HG03064 (cell line): ENCODE measurements at regions not wholly inside any gene's neighbourhood (a gene's known extent, or its start where the extent isn't known, plus 50 kb on each side); places are given as distances from the start of the nearest gene placed in this dataset.
"Not testable (repeated sequence)": the region's sequence is repeated elsewhere in the genome, so short reads cannot be mapped to it uniquely, and the experiment has no call there.

Experiments used
- ATAC-seq: cut with Tn5 transposase; IDR thresholded peaks from one replicate; pipeline ENCODE4 v1.9.1; 2021; ENCODE audit warnings: low read depth; ENCODE audit not compliant: unreplicated experiment

DNA sequence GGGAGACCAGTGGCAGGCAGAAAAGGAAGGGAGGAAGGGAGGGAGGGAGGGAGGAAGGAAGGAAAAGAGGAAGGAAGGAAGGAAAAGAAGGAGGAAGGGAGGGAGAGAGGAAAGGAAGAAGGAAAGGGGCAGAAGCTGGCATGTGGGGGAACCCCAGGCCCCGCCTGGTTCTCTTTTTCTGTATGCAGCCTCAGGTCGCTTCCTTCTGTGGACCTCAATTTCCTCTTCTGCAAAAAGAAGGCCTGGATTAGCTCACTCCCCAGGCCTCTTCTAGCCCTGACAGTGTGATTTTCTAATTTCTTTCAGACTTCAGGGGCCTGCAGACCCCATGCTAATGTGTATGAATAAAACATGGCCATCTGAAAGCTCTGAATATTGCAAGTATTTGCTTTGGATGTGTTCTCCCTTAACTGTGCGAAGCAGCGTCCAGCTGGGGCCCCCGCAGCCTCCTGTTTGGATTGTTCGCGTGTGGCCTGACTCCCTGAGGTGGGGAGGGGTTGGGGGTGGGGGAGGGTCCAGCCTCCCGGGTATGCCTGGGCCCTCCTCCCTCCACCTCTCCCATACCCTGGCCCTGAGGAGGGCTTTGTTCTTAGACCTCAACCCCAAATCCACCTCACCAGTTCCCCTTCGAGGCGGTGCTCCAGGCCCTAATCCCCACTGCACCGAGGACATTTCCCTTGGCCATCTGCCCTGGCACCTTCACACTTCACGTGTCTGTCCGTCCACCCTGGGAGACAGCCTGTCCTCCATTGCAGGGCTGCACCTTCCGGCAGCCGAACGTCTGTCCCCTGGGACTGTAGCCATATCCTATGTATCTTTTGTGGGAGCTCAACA is 199.9 kb upstream of the ATP6AP2 start:
- ATAC-seq, result no peak

DNA sequence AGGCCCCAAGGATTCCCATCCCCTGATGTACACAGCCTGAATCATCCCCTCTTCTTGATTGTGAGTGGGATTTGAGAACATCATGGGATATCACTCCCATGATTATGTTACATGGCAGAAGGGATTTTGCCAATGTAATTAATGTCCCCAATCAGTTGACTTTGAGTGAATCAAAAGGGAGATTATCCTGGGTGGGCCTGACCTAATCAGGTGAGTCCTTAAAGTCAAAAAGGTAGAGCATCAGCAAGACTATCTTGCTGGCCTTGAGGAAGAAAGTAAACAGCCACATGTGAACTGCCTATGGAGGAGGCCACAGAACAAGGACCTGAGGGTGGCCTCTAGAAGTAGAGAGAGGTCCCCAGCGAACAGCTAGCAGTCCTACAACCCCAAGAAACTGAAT is 203.1 kb upstream of the ATP6AP2 start:
- ATAC-seq, result no peak

DNA sequence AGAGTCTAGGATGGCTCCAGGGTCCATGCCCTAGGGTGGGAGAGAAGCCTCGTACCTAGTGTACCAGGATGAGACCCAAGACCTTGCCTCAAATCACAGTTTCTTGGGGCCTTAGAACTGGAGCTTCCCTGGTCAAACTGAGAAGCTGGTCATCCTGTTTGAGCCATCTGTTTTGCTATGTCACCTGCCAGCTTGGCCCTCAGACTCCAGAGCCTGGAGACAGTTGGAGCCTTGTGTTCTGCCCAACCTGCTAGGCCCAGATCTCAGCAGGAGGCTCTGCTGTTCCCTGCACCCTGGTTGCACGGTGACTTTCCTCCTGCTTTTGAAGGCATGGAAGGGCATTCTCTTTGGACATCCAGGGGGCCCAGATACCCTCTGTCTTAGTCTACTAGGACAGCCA is 206.3 kb upstream of the ATP6AP2 start:
- ATAC-seq, result no peak

DNA sequence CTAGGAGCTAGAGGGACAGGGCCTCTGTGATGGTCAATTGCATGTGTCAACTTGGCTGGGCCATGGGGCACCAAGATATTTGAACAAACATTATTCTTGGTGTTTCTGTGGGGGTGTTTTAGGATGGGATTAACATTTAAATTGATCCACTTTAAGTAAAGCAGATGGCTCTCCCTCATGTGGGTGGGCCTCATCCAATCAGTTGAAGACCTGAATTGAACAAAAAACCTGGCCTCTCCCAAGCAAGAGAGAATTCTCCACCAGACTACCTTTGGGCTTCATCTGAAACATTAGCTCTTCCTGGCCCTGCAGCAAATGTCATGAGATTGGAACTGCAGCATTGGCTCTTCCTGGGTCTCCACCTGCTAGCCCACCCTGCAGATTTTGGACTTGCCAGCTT is 207.1 kb upstream of the ATP6AP2 start:
- ATAC-seq, result no peak

DNA sequence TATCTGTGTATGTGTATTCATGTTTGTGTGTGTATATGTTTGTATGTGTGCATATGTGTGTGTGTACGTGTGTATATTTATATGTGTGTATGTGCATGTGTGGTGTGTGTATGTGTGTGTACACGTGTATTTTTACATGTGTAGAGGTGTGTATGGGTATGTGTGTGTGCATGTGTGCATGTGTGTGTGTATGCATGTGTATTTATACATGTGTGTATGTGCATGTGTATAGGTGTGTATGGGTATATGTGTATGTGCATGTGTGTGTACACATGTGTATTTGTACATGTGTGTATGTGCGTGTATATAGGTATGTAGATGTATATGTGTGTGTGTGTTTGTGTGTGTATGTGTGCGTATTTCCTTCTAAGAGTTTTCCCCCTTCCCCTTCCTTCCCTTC is 207.7 kb upstream of the ATP6AP2 start:
- no peak for ATAC-seq

DNA sequence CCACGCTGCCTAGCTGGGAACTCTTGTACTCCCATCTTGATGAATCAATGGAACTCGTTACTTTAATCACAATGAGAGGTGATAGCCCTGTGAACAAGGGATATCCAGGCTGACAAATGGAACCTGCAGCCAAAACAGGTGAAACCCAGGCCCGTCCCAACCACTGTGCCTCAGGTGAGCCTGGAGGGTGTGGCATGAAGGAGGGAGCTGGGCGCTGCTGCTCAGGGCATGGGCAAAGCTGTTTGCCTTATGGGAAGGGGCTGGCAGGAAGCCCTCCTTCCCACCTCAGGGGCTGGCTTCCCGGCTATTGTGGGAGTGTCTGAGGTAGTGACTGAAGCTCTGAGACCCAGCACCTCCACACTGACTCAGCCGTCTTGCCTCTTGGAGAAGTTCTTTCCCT is 209.4 kb upstream of the ATP6AP2 start:
- no peak for ATAC-seq

DNA sequence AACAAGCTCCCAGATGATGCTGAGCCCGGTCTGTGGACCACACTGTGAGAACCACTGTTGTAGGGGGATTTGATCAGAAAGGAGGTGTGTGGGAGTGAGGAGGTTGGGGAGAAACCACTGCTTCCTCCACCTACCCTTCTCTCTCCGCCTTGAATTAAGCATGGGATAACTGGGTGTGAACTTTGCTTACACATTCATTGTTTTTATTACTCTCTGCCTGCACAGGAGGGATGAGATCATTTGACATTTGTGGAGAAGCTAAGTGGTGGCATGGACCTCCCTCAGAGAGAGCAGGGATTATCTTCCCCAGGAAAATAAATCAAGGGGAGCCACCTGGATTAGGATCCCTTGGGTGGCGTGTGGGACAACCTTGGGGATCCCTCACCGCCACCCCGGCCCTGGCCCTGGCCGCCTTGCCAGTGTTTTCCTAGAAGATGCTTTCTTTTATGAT is 212.1 kb upstream of the ATP6AP2 start:
- ATAC-seq, result no peak

DNA sequence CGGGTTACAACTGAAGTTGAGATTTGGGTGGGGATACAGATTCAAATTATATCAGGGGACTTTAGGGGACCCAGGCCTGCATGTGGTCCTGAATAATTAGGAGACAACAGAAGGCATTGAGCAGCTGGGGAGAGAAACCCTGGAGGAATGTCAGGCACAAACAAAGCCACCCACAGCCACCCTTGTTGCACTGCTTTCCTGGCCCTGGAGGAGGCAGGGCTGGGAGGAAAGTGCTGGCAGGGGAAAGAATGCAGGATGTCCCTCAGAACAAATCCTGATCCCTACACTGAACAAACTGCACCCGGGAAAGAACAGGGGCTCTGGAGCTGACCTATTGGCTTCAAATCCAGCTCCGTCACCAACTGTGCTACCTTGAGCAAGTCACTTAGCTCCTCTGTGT is 214.1 kb upstream of the ATP6AP2 start:
- no peak for ATAC-seq

DNA sequence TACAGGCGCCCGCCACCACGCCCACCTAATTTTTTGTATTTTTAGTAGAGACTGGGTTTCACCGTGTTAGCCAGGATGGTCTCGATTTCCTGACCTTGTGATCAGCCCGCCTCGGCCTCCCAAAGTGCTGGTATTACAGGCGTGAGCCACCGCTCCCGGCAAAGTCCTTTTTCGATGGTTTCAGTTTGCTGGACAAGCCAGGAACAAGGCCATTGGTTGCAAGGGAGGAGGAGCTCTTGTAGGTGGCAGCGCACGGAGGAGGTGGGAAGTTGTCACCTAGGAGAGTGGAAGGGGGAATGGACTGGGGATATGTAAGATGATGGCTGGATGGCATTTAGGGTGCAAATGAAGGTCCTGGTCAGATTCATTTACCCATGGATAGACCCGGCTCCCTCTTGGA is 218.5 kb upstream of the ATP6AP2 start:
- ATAC-seq, result not testable (repeated sequence)

DNA sequence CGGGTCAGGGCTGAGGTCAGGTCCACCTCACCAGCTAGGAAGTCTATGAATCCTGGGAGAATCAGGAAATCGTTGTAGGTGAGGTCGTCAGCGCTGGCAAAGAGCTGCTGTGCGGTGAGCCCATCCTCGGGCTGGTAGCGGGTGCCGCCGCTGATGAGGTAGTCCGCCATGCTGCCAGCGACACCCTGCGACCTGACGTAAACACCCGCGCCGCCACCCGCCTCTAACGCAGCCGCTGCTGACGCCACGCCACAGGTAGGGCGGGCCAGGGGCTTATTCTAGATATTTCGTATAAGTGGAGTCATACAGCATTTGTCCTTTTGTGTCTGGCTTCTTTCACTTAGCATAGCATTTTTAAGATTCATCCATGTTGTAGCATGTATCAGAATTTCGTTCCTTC is 220.2 kb upstream of the ATP6AP2 start:
- no peak for ATAC-seq

DNA sequence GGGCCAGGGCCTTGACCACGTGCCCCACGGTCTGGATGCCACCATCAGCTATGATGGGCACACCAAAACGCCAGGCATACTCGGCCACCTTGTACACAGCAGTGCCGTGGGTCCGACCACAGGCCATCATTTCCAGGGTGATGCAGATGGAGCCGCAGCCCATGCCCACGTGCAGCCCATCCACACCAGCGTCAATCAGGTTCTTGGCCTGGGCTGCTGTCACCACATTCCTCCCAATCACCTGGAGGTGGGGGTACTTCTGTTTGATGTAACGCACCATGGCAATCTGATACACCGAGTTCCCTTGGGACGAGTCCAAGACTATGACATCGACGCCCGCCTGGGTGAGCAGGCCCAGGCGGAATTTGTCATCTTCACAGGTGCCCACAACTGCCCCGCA is 221.2 kb upstream of the ATP6AP2 start:
- no peak for ATAC-seq

DNA sequence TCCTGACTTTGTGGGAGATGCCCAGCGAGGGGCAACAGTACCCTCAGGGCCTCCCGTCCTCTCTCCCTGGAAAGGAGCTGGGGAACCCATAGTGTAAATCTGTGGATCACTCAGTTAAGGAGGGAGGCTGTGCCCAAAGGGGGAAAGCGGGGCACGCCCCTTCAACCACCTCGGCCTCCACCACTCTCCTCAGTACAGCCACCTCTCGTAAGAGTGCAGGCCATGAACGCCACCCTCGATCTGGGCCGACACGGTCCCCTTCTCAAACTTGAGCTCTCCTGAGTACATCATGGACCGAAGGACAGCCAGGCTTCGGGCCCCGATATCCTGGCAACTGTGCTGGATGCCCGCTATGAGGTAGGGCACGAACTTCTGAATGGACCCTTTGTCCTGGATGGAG is 221.8 kb upstream of the ATP6AP2 start:
- ATAC-seq, result no peak

DNA sequence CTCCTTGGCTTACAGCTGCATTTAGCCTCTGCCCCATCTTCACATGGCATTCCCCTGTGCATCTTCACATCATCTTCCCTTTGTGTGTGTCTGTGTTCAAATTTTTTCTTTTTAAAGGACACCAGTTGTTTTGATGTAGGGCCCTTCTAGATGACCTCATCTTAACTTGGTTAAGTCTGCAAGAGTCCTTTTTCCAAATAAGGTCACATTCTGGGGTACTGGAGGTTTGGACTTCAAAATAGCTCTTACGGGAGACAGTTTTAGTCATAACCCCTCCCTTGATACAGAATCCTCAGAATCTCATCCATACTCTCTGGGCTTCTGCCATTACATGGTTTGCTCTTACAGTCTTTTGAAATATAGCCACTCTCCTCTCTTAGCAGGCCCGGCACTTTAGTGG is 231.5 kb upstream of the ATP6AP2 start:
- no peak for ATAC-seq

DNA sequence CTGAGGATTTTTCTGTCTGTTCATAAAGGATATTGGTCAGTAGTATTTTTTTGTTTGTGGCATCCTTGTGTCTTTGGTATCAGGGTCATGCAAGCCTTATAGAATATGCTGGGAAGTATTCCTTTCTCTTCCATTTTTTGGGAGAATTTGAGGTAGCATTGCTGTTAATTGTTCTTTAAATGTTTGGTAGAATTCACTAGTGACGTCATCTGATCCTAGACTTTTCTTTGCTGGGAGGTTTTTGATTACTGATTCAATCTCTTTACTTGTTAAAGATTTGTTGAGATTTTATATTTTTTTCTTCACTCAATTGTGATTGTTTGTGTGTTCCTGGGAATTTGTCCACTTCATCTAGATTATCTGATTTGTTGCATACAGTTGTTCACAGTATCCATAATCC is 234.4 kb upstream of the ATP6AP2 start:
- ATAC-seq, result no peak

DNA sequence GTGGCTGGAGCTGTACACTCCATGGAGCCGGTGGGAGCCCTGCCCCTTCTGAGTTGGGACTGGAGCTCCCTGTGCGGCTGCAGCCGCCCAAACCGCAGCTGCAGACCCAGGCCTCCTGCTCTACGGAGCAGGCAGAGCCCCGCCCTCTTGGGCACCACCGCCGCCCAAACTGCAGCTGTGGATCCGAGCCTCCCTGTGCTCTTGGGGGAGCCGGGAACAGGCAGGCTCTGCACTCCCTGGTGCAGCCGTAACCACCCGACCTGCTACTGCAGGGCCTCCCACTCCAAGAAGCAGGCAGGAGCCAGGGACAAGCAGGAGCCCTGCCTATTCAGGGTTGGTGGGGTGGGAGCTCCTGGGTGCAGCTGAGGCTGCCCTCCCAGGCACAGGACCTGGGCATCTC is 237.5 kb upstream of the ATP6AP2 start:
- ATAC-seq, result no peak

DNA sequence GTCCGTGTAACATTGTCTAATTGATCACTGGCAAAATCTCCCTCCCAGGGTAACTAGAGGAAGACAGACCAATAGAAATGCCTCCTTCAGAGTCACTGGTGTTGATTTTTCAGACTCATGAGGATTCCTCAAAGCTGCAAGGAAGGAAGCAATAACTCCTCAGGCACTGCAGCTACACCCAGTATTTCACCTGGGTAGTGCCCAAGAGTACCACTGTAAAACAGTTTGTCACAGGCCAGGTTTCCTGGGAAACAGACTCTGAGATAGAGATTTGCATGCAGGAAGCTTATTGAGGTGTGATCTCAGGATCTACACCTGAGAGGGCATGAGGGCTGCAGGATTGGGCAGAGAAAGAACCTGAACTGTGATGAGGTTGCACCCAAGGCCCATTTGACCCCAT is 240.7 kb upstream of the ATP6AP2 start:
- no peak for ATAC-seq

DNA sequence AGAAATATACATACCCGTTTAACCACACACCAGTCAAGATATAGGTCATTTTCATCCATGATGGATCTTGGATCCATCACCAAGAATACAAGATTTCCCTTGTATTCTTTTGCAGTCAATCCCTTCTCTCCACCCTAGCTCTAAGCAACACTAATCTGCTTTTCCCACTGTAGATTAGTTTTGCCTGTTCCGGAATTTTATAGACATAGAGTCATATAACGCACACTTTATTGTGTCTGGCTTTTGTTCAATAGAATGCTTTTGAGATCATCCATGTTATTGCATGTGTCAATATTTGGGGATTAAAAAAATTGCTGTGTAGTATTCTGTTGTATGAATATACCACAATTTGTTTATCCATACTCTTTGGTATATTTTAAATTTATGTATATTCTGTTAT is 235.6 kb upstream of the BCOR start:
- ATAC-seq, result no peak

DNA sequence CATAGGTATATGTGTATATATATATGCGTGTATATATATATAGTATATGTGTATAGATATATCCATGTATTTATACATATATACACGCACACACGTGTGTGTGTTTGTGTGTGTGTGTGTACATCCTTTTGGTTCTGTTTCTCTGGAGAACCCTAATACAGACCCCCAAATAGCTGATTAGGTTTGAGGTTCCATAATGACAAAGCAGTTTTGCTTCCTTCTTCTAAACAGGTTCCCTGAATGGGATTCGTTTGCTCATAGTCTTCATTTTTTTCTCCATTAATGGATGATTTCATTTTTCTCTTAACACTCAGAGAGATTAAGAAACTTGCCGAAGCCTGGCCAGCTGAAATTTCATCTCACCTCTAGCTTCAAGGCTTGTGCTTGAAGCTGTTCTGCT is 234.0 kb upstream of the BCOR start:
- no peak for ATAC-seq

DNA sequence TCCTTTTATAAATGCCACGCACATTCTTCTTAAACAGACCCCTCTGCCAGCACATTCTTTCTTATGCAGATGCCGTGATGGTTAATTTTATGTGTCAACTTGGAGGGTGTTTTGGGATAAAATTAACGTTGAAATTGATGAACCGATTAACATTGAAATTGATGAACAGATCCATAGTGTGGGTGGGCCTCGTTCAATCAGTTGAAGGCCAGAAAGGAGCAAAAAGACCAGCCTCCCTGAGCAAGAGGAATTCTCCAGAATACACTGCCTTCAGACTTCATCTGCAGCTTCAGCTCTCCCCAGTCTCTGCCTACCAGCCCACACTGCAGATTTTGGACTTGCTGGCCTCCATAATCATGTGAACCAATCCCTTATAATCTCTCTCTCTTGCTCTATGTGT is 233.6 kb upstream of the BCOR start:
- no peak for ATAC-seq

DNA sequence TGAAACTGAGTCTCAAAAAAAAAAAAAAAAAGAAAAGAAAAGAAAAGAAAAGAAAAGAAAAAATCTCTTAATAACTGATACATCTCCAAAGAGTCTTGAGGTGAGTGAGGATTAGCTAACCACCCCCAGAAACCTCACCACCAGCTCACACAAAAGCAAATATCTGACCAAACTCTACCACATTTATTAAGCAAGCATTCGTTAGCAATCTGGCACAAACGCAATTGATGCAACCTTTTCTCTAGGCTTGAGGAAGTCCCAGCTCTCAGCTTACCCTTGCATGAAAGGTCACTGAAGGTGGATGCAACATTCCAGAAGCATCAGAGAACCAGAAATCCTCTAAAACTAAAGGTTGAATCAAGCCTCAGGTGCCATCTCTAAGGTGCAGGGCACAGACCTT is 231.9 kb upstream of the BCOR start:
- ATAC-seq, result no peak

DNA sequence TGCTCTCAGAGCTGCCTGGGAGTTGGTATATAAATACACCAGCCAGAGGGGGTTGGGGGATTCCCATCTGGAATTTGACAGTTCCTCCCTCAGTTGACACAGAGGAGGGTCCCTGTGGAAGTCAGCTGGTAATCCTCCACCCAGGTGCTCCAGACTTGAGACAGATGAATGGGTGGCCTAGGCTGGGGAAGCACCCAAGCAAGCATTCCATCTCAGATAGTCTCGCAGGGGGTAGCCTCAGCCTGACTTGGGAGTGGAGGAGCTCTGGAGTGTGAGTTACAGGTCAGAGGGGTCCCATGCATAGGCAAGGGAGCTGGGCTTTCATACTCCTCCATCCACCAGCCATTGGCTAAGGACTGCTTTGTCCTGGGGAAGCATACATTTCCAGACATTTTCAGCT is 229.3 kb upstream of the BCOR start:
- no peak for ATAC-seq

DNA sequence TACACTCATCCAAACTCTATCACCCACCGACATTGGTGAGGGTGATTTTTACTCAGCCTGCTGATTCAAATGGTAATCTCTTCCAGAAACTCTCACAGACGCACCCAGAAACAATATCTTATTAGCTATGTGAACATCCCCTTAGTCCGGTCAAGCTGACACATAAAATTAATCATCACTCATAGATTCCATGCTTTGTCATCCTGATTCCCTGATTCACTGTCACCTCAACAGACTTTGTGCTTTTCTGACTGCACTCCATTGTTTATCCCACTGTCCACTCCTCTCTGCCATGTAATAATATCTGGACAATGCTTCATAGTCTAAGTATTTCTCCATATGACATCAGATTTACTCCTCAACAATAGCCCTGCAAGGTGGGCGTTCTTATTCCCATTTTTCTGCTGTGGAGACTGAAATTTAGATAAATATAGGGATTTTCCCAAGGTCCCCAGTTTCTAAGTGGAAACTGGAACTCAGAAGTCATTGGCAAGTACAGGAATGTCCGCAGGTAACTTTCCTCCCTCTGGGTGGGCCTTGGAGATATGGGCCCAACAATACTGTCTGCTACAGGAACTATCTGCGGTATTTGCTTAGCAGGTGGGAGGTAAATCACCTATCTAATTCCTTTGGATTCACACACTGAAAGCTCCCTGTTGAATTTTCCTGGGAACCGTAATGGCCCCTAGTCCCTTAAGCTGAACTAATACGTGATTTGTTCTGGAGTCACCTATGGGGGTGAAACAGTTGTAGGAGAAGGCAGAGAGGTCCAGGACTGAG is 228.6 kb upstream of the BCOR start:
- no peak for ATAC-seq
